RCC 7860 (cell line): ENCODE measurements at regions not wholly inside any gene's neighbourhood (a gene's known extent, or its start where the extent isn't known, plus 50 kb on each side); places are given as distances from the start of the nearest gene placed in this dataset.
A peak's percentile ranks its signal among the peaks of the same experiment; 100 is the strongest.
"Not testable (repeated sequence)": the region's sequence is repeated elsewhere in the genome, so short reads cannot be mapped to it uniquely, and the experiment has no call there.

Source experiments
- DNase-seq: peaks from one replicate; pipeline ENCODE4 v3.0.0-alpha.2; 2015; ENCODE audit warnings: low spot score
- FAIRE-seq: peaks from 2 replicates; lab custom pipeline; 2012; peaks lifted over from hg19 to GRCh38; lab: Jason Lieb, UNC

GRCh38 chr1:200496937-200497336, 87.1 kb upstream of the ZNF281 start:
- DNase-seq (no peak), FAIRE-seq (no peak)

- FAIRE-seq (no peak), DNase-seq (no peak)
Observed at GRCh38 chr1:200495901-200496300, 86.1 kb upstream of the ZNF281 start.

- peak; percentile 75 for DNase-seq
- FAIRE-seq = peak; percentile 93
Observed at GRCh38 chr1:200493344-200493743, 83.5 kb upstream of the ZNF281 start.

- DNase-seq (no peak), FAIRE-seq (no peak)
Observed at GRCh38 chr1:200491103-200491502, 81.3 kb upstream of the ZNF281 start.

- DNase-seq (no peak), FAIRE-seq (no peak)
Observed at GRCh38 chr1:200490183-200490582, 80.3 kb upstream of the ZNF281 start.

- FAIRE-seq = peak; percentile 80
- peak; percentile 78 for DNase-seq
Observed at GRCh38 chr1:200488375-200489165, 78.7 kb upstream of the ZNF281 start.

GRCh38 chr1:200487650-200488049, 77.8 kb upstream of the ZNF281 start:
- DNase-seq = no peak
- no peak for FAIRE-seq

- DNase-seq (no peak), FAIRE-seq (no peak)
Observed at GRCh38 chr1:200486634-200487033, 76.8 kb upstream of the ZNF281 start.

GRCh38 chr1:200484438-200484946, 74.7 kb upstream of the ZNF281 start:
- not testable (repeated sequence) for FAIRE-seq, DNase-seq

- peak; percentile 95 for FAIRE-seq
- peak; percentile 98 for DNase-seq
Observed at GRCh38 chr1:200483491-200484143, 73.8 kb upstream of the ZNF281 start.

GRCh38 chr1:200480964-200481363, 71.1 kb upstream of the ZNF281 start:
- FAIRE-seq (no peak), DNase-seq (no peak)

GRCh38 chr1:200479816-200480215, 70.0 kb upstream of the ZNF281 start:
- DNase-seq = no peak
- FAIRE-seq = no peak

- DNase-seq = no peak
- FAIRE-seq = no peak
Observed at GRCh38 chr1:200478945-200479558, 69.2 kb upstream of the ZNF281 start.

GRCh38 chr1:200478239-200478623, 68.4 kb upstream of the ZNF281 start:
- no peak for FAIRE-seq
- DNase-seq = no peak

- FAIRE-seq (no peak), DNase-seq (no peak)
Observed at GRCh38 chr1:200474633-200475032, 64.8 kb upstream of the ZNF281 start.

- DNase-seq = peak; percentile 35
- peak; percentile 86 for FAIRE-seq
Observed at GRCh38 chr1:200473698-200474371, 64.0 kb upstream of the ZNF281 start.

GRCh38 chr1:200471739-200472138, 61.9 kb upstream of the ZNF281 start:
- FAIRE-seq = no peak

GRCh38 chr1:200468264-200469001, 58.6 kb upstream of the ZNF281 start:
- FAIRE-seq (peak; percentile 92), DNase-seq (peak; percentile 56)

More at GRCh38 chr1:200471739-200472138, 61.9 kb upstream of the ZNF281 start:
- DNase-seq = no peak

GRCh38 chr1:200464784-200465400, 55.1 kb upstream of the ZNF281 start:
- no peak for FAIRE-seq

More at GRCh38 chr1:200464784-200465400, 55.1 kb upstream of the ZNF281 start:
- no peak for DNase-seq
